Liver (tissue), 8 donors: ENCODE measurements at regions not wholly inside any gene's neighbourhood (a gene's known extent, or its start where the extent isn't known, plus 50 kb on each side); places are given as distances from the start of the nearest gene placed in this dataset.

Experiments used
- DNase-seq: peaks from one replicate; pipeline ENCODE4 v3.0.0-alpha.2; 2017; ENCODE audit warnings: low spot score
- H3K27ac ChIP-seq, 2 donors: one replicate each; pipeline ENCODE4 v1.7.0; 2013; ENCODE audit warnings: inconsistent platforms in 2 of 2, low read length in 2 of 2, control low read depth in 1 of 2, low read depth in 1 of 2, mild to moderate bottlenecking in 1 of 2
- H3K27me3 ChIP-seq, 4 donors: one replicate each; pipeline versions ENCODE4 v1.6.1 to v1.7.0; 2013; ENCODE audit warnings: low read length in 3 of 4, inconsistent platforms in 1 of 4, mild to moderate bottlenecking in 1 of 4, moderate library complexity in 1 of 4; ENCODE audit not compliant: control insufficient read depth in 4 of 4, insufficient read depth in 4 of 4
- H3K36me3 ChIP-seq, 4 donors: one replicate each; pipeline versions ENCODE4 v1.6.1 to v1.7.0; 2013; ENCODE audit warnings: low read length in 3 of 4, mild to moderate bottlenecking in 3 of 4, low read depth in 1 of 4, moderate library complexity in 1 of 4; ENCODE audit not compliant: control insufficient read depth in 4 of 4, insufficient read depth in 3 of 4
- H3K4me1 ChIP-seq, 4 donors: one replicate each; pipeline versions ENCODE4 v1.6.1 to v1.7.0; 2013; ENCODE audit warnings: low read length in 3 of 4, mild to moderate bottlenecking in 3 of 4, moderate library complexity in 1 of 4; ENCODE audit not compliant: control insufficient read depth in 4 of 4, insufficient read depth in 4 of 4
- H3K4me3 ChIP-seq, 3 donors: one replicate each; pipeline versions ENCODE4 v1.6.1 to v1.7.0; 2013; ENCODE audit warnings: low read length in 3 of 3, control low read depth in 1 of 3, low read depth in 1 of 3, mild to moderate bottlenecking in 1 of 3
- H3K9ac ChIP-seq, 2 donors: one replicate each; pipeline ENCODE4 v1.7.0; 2013; ENCODE audit warnings: low read length in 2 of 2, mild to moderate bottlenecking in 2 of 2, moderate library complexity in 2 of 2, control low read depth in 1 of 2, low read depth in 1 of 2
- H3K9me3 ChIP-seq, 4 donors: one replicate each; pipeline versions ENCODE4 v1.6.1 to v1.7.0; 2013; ENCODE audit warnings: low read length in 3 of 4; ENCODE audit not compliant: control insufficient read depth in 4 of 4
- ATF3 ChIP-seq: IDR thresholded peaks from 2 replicates; pipeline ENCODE4 v1.6.1; 2016; ENCODE audit warnings: antibody characterized with exemption
- CTCF ChIP-seq: fragments of 150-350 bp; IDR thresholded peaks from 2 replicates; pipeline ENCODE4 v1.5.1; 2017; ENCODE audit warnings: improper control_type of control experiment, low read depth, low read length; ENCODE audit not compliant: missing input control
- EGR1 ChIP-seq, 2 donors: IDR thresholded peaks; 2 replicates each; pipeline ENCODE4 v1.6.1; 2016 to 2018; ENCODE audit warnings: antibody characterized with exemption in 2 of 2, low read depth in 2 of 2
- FOXA1 ChIP-seq: IDR thresholded peaks from 2 replicates; pipeline ENCODE4 v1.6.1; 2016; ENCODE audit warnings: antibody characterized with exemption
- FOXA2 ChIP-seq: IDR thresholded peaks from 2 replicates; pipeline ENCODE4 v1.6.1; 2016; ENCODE audit warnings: antibody characterized with exemption
- GABPA ChIP-seq, 2 donors: IDR thresholded peaks in 1 of 2; conservative IDR thresholded peaks in 1 of 2; 2 replicates each; pipeline ENCODE4 v1.6.1; 2016; ENCODE audit warnings: antibody characterized with exemption in 2 of 2, mild to moderate bottlenecking in 1 of 2, moderate library complexity in 1 of 2
- HNF4A ChIP-seq, 2 donors: conservative IDR thresholded peaks; 2 replicates each; pipeline ENCODE4 v1.6.1; 2016; ENCODE audit warnings: antibody characterized with exemption in 2 of 2, mild to moderate bottlenecking in 2 of 2
- HNF4G ChIP-seq: IDR thresholded peaks from 2 replicates; pipeline ENCODE4 v1.6.1; 2016; ENCODE audit warnings: antibody characterized with exemption
- JUND ChIP-seq, 2 donors: IDR thresholded peaks; 2 replicates each; pipeline ENCODE4 v1.6.1; 2016; ENCODE audit warnings: antibody characterized with exemption in 2 of 2
- MAX ChIP-seq: IDR thresholded peaks from 2 replicates; pipeline ENCODE4 v1.6.1; 2016; ENCODE audit warnings: antibody characterized with exemption
- NR2F2 ChIP-seq: IDR thresholded peaks from 2 replicates; pipeline ENCODE4 v1.6.1; 2016; ENCODE audit warnings: antibody characterized with exemption
- RAD21 ChIP-seq, 2 donors: IDR thresholded peaks; 2 replicates each; pipeline ENCODE4 v1.6.1; 2016; ENCODE audit warnings: antibody characterized with exemption in 2 of 2, mild to moderate bottlenecking in 2 of 2
- REST ChIP-seq: IDR thresholded peaks from 2 replicates; pipeline ENCODE4 v1.6.1; 2016; ENCODE audit warnings: antibody characterized with exemption, mild to moderate bottlenecking
- RXRA ChIP-seq, 2 donors: IDR thresholded peaks; 2 replicates each; pipeline ENCODE4 v1.6.1; 2017 to 2018; ENCODE audit warnings: antibody characterized with exemption in 2 of 2, mild to moderate bottlenecking in 1 of 2
- SP1 ChIP-seq: IDR thresholded peaks from 2 replicates; pipeline ENCODE4 v1.6.1; 2018; ENCODE audit warnings: antibody characterized with exemption, mild to moderate bottlenecking
- TAF1 ChIP-seq: conservative IDR thresholded peaks from 2 replicates; pipeline ENCODE4 v1.6.1; 2016; ENCODE audit warnings: antibody characterized with exemption, mild to moderate bottlenecking
- YY1 ChIP-seq: IDR thresholded peaks from 2 replicates; pipeline ENCODE4 v1.6.1; 2016; ENCODE audit warnings: antibody characterized with exemption, mild to moderate bottlenecking
- ZBTB33 ChIP-seq: IDR thresholded peaks from 2 replicates; pipeline ENCODE4 v1.6.1; 2016; ENCODE audit warnings: antibody characterized with exemption
- WGBS: extraction: QIAGEN DNeasy Blood & Tissue Kit; methylation state at CpG from one replicate; pipeline ENCODE4 v1.1.7; 2013; 5-methylcytosine and 5-hydroxymethylcytosine counted together
- donor health status: healthy.
- donor health status: healthy.
- donor health status: healthy.
- donor health status: healthy.
- donor health status: healthy.

- Histone ChIP-seq H3K4me3 (no peak overlapping the region), H3K9me3 (no peaks in the 10 kb centered on the region), H3K4me1 (peaks cover 7 to 25% (median 10%) of the 10 kb centered on the region in 4 donors), H3K36me3 (no peaks in the 10 kb centered on the region), H3K9ac (no peak overlapping the region), H3K27me3 (no peaks in the 10 kb centered on the region), H3K27ac (peak overlapping the region; percentile 3 to 36)
- TF ChIP-seq MAX (no peak), HNF4A (conservative IDR thresholded peaks at IDR 0.05) (peak; percentile 7 to 20), ATF3 (no peak), FOXA1 (no peak), CTCF (no peak), FOXA2 (no peak), GABPA (IDR thresholded peaks at IDR 0.05 in 1 of 2, conservative IDR thresholded peaks at IDR 0.05 in 1 of 2) (peak in 1 of 2 donors; percentile 22), RAD21 (IDR thresholded peaks at IDR 0.05) (no peak), SP1 (no peak), HNF4G (no peak), NR2F2 (no peak), JUND (IDR thresholded peaks at IDR 0.05) (peak; percentile 15 to 53), YY1 (no peak), REST (no peak), EGR1 (IDR thresholded peaks at IDR 0.05; ENCODE audit: low read depth in 2 of 2) (no peak), TAF1 (no peak), ZBTB33 (no peak), RXRA (IDR thresholded peaks at IDR 0.05) (peak in 1 of 2 donors; percentile 23)
- WGBS, result 24% methylated on average over 2 of the region's 2 CpGs
- DNase-seq, result no peak
Observed at GRCh38 chr1:39128959-39129358, 75.5 kb upstream of the MACF1 start.
